ENCODE measurements at regions not wholly inside any gene's neighbourhood (a gene's known extent, or its start where the extent isn't known, plus 50 kb on each side); places are given as distances from the start of the nearest gene placed in this dataset.

DNA sequence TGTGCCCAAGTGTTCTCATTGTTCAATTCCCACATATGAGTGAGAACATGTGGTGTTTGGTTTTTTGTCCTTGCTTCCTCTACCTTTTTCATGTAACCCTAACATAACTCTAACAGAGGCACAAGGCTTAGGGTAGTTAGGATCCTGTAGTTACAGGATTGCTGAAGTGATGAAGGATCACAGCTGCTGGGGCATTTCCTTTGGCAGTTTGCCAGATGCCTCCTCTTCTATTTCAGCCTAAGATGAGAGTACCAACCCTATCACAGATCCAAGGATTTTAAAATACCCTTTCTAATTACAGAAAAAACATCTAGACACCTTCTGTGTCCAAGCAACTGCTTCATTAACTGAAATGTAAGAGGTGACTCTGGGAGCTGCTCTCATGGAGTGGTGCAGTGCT, 141.7 kb upstream of the COL1A2 start:
- DNase-seq (ENCODE audit: extremely low spot score) = no peak
- ChIA-PET CTCF (no interaction called here), POLR2A (no interaction called here)
- TF ChIP-seq FOXA1 (IDR thresholded peaks at IDR 0.05) = no peak
- TF ChIP-seq, protein P1, sequence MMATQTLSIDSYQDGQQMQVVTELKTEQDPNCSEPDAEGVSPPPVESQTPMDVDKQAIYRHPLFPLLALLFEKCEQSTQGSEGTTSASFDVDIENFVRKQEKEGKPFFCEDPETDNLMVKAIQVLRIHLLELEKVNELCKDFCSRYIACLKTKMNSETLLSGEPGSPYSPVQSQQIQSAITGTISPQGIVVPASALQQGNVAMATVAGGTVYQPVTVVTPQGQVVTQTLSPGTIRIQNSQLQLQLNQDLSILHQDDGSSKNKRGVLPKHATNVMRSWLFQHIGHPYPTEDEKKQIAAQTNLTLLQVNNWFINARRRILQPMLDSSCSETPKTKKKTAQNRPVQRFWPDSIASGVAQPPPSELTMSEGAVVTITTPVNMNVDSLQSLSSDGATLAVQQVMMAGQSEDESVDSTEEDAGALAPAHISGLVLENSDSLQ (IDR thresholded peaks at IDR 0.05) = no peak
- no peak for TF ChIP-seq ARNT (IDR thresholded peaks at IDR 0.05)
- no peak for TF ChIP-seq SP1 (IDR thresholded peaks at IDR 0.05)
- no peak for TF ChIP-seq LEF1 (IDR thresholded peaks at IDR 0.05; ENCODE audit: borderline replicate concordance)
- TF ChIP-seq NFRKB (IDR thresholded peaks at IDR 0.05) = no peak
- TF ChIP-seq CTBP1 (IDR thresholded peaks at IDR 0.05; ENCODE audit: borderline replicate concordance) = no peak
- no peak for TF ChIP-seq BHLHE40 (IDR thresholded peaks at IDR 0.05; ENCODE audit: borderline replicate concordance)
- no peak for TF ChIP-seq FOXM1 (IDR thresholded peaks at IDR 0.05; ENCODE audit: borderline replicate concordance)
- no peak for TF ChIP-seq SUZ12 (IDR thresholded peaks at IDR 0.05)
- TF ChIP-seq ZNF384 (IDR thresholded peaks at IDR 0.05) = no peak
- no peak for TF ChIP-seq ELF4 (IDR thresholded peaks at IDR 0.05)
- TF ChIP-seq TARDBP (IDR thresholded peaks at IDR 0.05) = no peak
- no peak for TF ChIP-seq FOXK2 (IDR thresholded peaks at IDR 0.05)
- TF ChIP-seq L3MBTL2 (conservative IDR thresholded peaks at IDR 0.05) = no peak
- no peak for TF ChIP-seq HDGF (IDR thresholded peaks at IDR 0.05; ENCODE audit: borderline replicate concordance)

- DNase-seq (ENCODE audit: extremely low spot score) = no peak
- CTCF ChIA-PET = no interaction called here
- TF ChIP-seq SUZ12 (IDR thresholded peaks at IDR 0.05) = no peak
- TF ChIP-seq, protein P1 (IDR thresholded peaks at IDR 0.05) = no peak
- no peak for TF ChIP-seq NFRKB (IDR thresholded peaks at IDR 0.05)
- no peak for TF ChIP-seq FOXK2 (IDR thresholded peaks at IDR 0.05)
- no peak for TF ChIP-seq ELF4 (IDR thresholded peaks at IDR 0.05)
- POLR2A ChIA-PET = no interaction called here
These were observed 141.0 kb upstream of the COL1A2 start for GRCh38 chr7:94253686-94254085.

GRCh38 chr7:94258418-94259300, 136.0 kb upstream of the COL1A2 start:
- ChIA-PET POLR2A (no interaction called here), CTCF (no interaction called here)
- TF ChIP-seq, protein P1 (IDR thresholded peaks at IDR 0.05) = no peak
- no peak for DNase-seq (ENCODE audit: extremely low spot score)

DNA sequence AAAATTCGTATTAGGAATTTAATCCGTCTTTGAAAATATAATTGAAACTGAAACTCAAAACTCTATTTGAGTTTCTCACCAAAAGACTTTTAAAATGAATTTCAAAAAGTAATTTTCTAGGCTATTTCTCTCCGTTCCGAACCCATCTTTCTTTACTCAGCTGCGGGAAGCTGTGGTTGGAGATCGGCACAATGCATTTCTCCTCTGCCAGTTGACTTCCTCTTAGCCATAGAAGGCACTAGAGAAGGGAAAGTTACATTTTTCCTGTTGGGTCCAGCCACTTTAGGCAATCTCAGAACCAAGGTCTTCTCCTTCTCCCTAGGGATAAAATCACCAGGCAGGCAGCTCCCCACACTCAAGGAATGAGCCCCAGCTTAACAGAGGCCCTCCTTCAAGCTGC, 133.6 kb upstream of the COL1A2 start:
- no peak for DNase-seq (ENCODE audit: extremely low spot score)
- TF ChIP-seq L3MBTL2 (conservative IDR thresholded peaks at IDR 0.05) = no peak
- no peak for TF ChIP-seq HDGF (IDR thresholded peaks at IDR 0.05; ENCODE audit: borderline replicate concordance)
- TF ChIP-seq FOXK2 (IDR thresholded peaks at IDR 0.05) = no peak
- no peak for TF ChIP-seq NFRKB (IDR thresholded peaks at IDR 0.05)
- TF ChIP-seq, protein P1 (IDR thresholded peaks at IDR 0.05) = no peak
- TF ChIP-seq CTBP1 (IDR thresholded peaks at IDR 0.05; ENCODE audit: borderline replicate concordance) = no peak
- no peak for TF ChIP-seq TARDBP (IDR thresholded peaks at IDR 0.05)
- TF ChIP-seq ELF4 (IDR thresholded peaks at IDR 0.05) = no peak
- no peak for TF ChIP-seq SUZ12 (IDR thresholded peaks at IDR 0.05)
- TF ChIP-seq ARNT (IDR thresholded peaks at IDR 0.05) = no peak
- TF ChIP-seq SP1 (IDR thresholded peaks at IDR 0.05) = no peak
- TF ChIP-seq FOXA1 (IDR thresholded peaks at IDR 0.05) = no peak
- ChIA-PET CTCF (no interaction called here), POLR2A (no interaction called here)

GRCh38 chr7:94264756-94265155, 129.9 kb upstream of the COL1A2 start:
- TF ChIP-seq L3MBTL2 (conservative IDR thresholded peaks at IDR 0.05) (no peak), BHLHE40 (IDR thresholded peaks at IDR 0.05; ENCODE audit: borderline replicate concordance) (no peak), ELF4 (IDR thresholded peaks at IDR 0.05) (no peak), FOXK2 (IDR thresholded peaks at IDR 0.05) (no peak), NFRKB (IDR thresholded peaks at IDR 0.05) (no peak), TARDBP (IDR thresholded peaks at IDR 0.05) (no peak), HDGF (IDR thresholded peaks at IDR 0.05; ENCODE audit: borderline replicate concordance) (no peak), SP1 (IDR thresholded peaks at IDR 0.05) (no peak), SUZ12 (IDR thresholded peaks at IDR 0.05) (no peak), CTBP1 (IDR thresholded peaks at IDR 0.05; ENCODE audit: borderline replicate concordance) (no peak), ARNT (IDR thresholded peaks at IDR 0.05) (no peak), LEF1 (IDR thresholded peaks at IDR 0.05; ENCODE audit: borderline replicate concordance) (no peak), FOXM1 (IDR thresholded peaks at IDR 0.05; ENCODE audit: borderline replicate concordance) (no peak)
- TF ChIP-seq, protein P1 (IDR thresholded peaks at IDR 0.05) = no peak
- no peak for DNase-seq (ENCODE audit: extremely low spot score)
- ChIA-PET POLR2A (no interaction called here), CTCF (no interaction called here)
